ENCODE measurements at regions not wholly inside any gene's neighbourhood (a gene's known extent, or its start where the extent isn't known, plus 50 kb on each side); places are given as distances from the start of the nearest gene placed in this dataset.

GRCh38 chr18:2274613-2275012, 296.7 kb downstream of the METTL4 start:
- Histone ChIP-seq H3K36me3 (ENCODE audit: control insufficient read depth, low read depth, low read length) (no peaks in the 10 kb centered on the region), H3K27ac (ENCODE audit: low read length) (no peak overlapping the region), H3K9ac (ENCODE audit: low read length) (no peak overlapping the region), H3K4me1 (ENCODE audit: control insufficient read depth, low read depth, low read length) (no peaks in the 10 kb centered on the region), H3K4me3 (ENCODE audit: low read length) (no peak overlapping the region), H3K9me3 (ENCODE audit: control insufficient read depth, low read depth, low read length) (no peaks in the 10 kb centered on the region), H3K27me3 (ENCODE audit: control insufficient read depth, insufficient read depth, low read length) (no peaks in the 10 kb centered on the region)

GRCh38 chr18:2281086-2281485, 290.2 kb downstream of the METTL4 start:
- H3K4me3 ChIP-seq (ENCODE audit: low read length), result no peak overlapping the region
- no peaks in the 10 kb centered on the region for H3K36me3 ChIP-seq (ENCODE audit: control insufficient read depth, low read depth, low read length)
- no peaks in the 10 kb centered on the region for H3K9me3 ChIP-seq (ENCODE audit: control insufficient read depth, low read depth, low read length)
- H3K9ac ChIP-seq (ENCODE audit: low read length), result no peak overlapping the region
- no peak overlapping the region for H3K27ac ChIP-seq (ENCODE audit: low read length)
- H3K27me3 ChIP-seq (ENCODE audit: control insufficient read depth, insufficient read depth, low read length), result no peaks in the 10 kb centered on the region
- no peaks in the 10 kb centered on the region for H3K4me1 ChIP-seq (ENCODE audit: control insufficient read depth, low read depth, low read length)

GRCh38 chr18:2281523-2282199, 289.6 kb downstream of the METTL4 start:
- H3K27ac ChIP-seq (ENCODE audit: low read length), result no peak overlapping the region

GRCh38 chr18:2293109-2293839, 278.0 kb downstream of the METTL4 start:
- no peak overlapping the region for H3K9ac ChIP-seq (ENCODE audit: low read length)
- no peaks in the 10 kb centered on the region for H3K27me3 ChIP-seq (ENCODE audit: control insufficient read depth, insufficient read depth, low read length)
- no peaks in the 10 kb centered on the region for H3K4me1 ChIP-seq (ENCODE audit: control insufficient read depth, low read depth, low read length)
- no peak overlapping the region for H3K27ac ChIP-seq (ENCODE audit: low read length)
- no peaks in the 10 kb centered on the region for H3K9me3 ChIP-seq (ENCODE audit: control insufficient read depth, low read depth, low read length)
- H3K4me3 ChIP-seq (ENCODE audit: low read length), result no peak overlapping the region
- no peaks in the 10 kb centered on the region for H3K36me3 ChIP-seq (ENCODE audit: control insufficient read depth, low read depth, low read length)

More at GRCh38 chr18:2281523-2282199, 289.6 kb downstream of the METTL4 start:
- H3K36me3 ChIP-seq (ENCODE audit: control insufficient read depth, low read depth, low read length), result no peaks in the 10 kb centered on the region
- H3K4me1 ChIP-seq (ENCODE audit: control insufficient read depth, low read depth, low read length), result no peaks in the 10 kb centered on the region
- no peak overlapping the region for H3K4me3 ChIP-seq (ENCODE audit: low read length)
- no peaks in the 10 kb centered on the region for H3K9me3 ChIP-seq (ENCODE audit: control insufficient read depth, low read depth, low read length)
- H3K9ac ChIP-seq (ENCODE audit: low read length), result no peak overlapping the region
- H3K27me3 ChIP-seq (ENCODE audit: control insufficient read depth, insufficient read depth, low read length), result no peaks in the 10 kb centered on the region

- Histone ChIP-seq H3K4me1 (ENCODE audit: control insufficient read depth, low read depth, low read length) (no peaks in the 10 kb centered on the region), H3K27ac (ENCODE audit: low read length) (no peak overlapping the region), H3K27me3 (ENCODE audit: control insufficient read depth, insufficient read depth, low read length) (no peaks in the 10 kb centered on the region), H3K4me3 (ENCODE audit: low read length) (no peak overlapping the region), H3K9ac (ENCODE audit: low read length) (no peak overlapping the region), H3K9me3 (ENCODE audit: control insufficient read depth, low read depth, low read length) (no peaks in the 10 kb centered on the region), H3K36me3 (ENCODE audit: control insufficient read depth, low read depth, low read length) (no peaks in the 10 kb centered on the region)
Observed at GRCh38 chr18:2301316-2301715, 270.0 kb downstream of the METTL4 start.

- no peak overlapping the region for H3K4me3 ChIP-seq (ENCODE audit: low read length)
- H3K9me3 ChIP-seq (ENCODE audit: control insufficient read depth, low read depth, low read length), result no peaks in the 10 kb centered on the region
- no peaks in the 10 kb centered on the region for H3K36me3 ChIP-seq (ENCODE audit: control insufficient read depth, low read depth, low read length)
- H3K9ac ChIP-seq (ENCODE audit: low read length), result no peak overlapping the region
- no peaks in the 10 kb centered on the region for H3K27me3 ChIP-seq (ENCODE audit: control insufficient read depth, insufficient read depth, low read length)
- no peaks in the 10 kb centered on the region for H3K4me1 ChIP-seq (ENCODE audit: control insufficient read depth, low read depth, low read length)
- H3K27ac ChIP-seq (ENCODE audit: low read length), result no peak overlapping the region
Observed at GRCh38 chr18:2302012-2302411, 269.3 kb downstream of the METTL4 start.

- Histone ChIP-seq H3K36me3 (ENCODE audit: control insufficient read depth, low read depth, low read length) (no peaks in the 10 kb centered on the region), H3K27me3 (ENCODE audit: control insufficient read depth, insufficient read depth, low read length) (no peaks in the 10 kb centered on the region), H3K9me3 (ENCODE audit: control insufficient read depth, low read depth, low read length) (no peaks in the 10 kb centered on the region), H3K4me3 (ENCODE audit: low read length) (no peak overlapping the region), H3K4me1 (ENCODE audit: control insufficient read depth, low read depth, low read length) (no peaks in the 10 kb centered on the region), H3K27ac (ENCODE audit: low read length) (no peak overlapping the region), H3K9ac (ENCODE audit: low read length) (no peak overlapping the region)
Observed at GRCh38 chr18:2302628-2303516, 268.4 kb downstream of the METTL4 start.

GRCh38 chr18:2303517-2304238, 267.6 kb downstream of the METTL4 start:
- no peak overlapping the region for H3K4me3 ChIP-seq (ENCODE audit: low read length)

GRCh38 chr18:2304378-2305175, 266.7 kb downstream of the METTL4 start:
- Histone ChIP-seq H3K27ac (ENCODE audit: low read length) (no peak overlapping the region), H3K4me3 (ENCODE audit: low read length) (no peak overlapping the region), H3K4me1 (ENCODE audit: control insufficient read depth, low read depth, low read length) (no peaks in the 10 kb centered on the region), H3K36me3 (ENCODE audit: control insufficient read depth, low read depth, low read length) (no peaks in the 10 kb centered on the region), H3K9ac (ENCODE audit: low read length) (no peak overlapping the region), H3K27me3 (ENCODE audit: control insufficient read depth, insufficient read depth, low read length) (no peaks in the 10 kb centered on the region), H3K9me3 (ENCODE audit: control insufficient read depth, low read depth, low read length) (no peaks in the 10 kb centered on the region)

More at GRCh38 chr18:2303517-2304238, 267.6 kb downstream of the METTL4 start:
- H3K27me3 ChIP-seq (ENCODE audit: control insufficient read depth, insufficient read depth, low read length), result no peaks in the 10 kb centered on the region
- H3K36me3 ChIP-seq (ENCODE audit: control insufficient read depth, low read depth, low read length), result no peaks in the 10 kb centered on the region
- no peaks in the 10 kb centered on the region for H3K4me1 ChIP-seq (ENCODE audit: control insufficient read depth, low read depth, low read length)
- no peak overlapping the region for H3K9ac ChIP-seq (ENCODE audit: low read length)
- H3K9me3 ChIP-seq (ENCODE audit: control insufficient read depth, low read depth, low read length), result no peaks in the 10 kb centered on the region
- no peak overlapping the region for H3K27ac ChIP-seq (ENCODE audit: low read length)

- no peaks in the 10 kb centered on the region for H3K27me3 ChIP-seq (ENCODE audit: control insufficient read depth, insufficient read depth, low read length)
- H3K9me3 ChIP-seq (ENCODE audit: control insufficient read depth, low read depth, low read length), result no peaks in the 10 kb centered on the region
- H3K9ac ChIP-seq (ENCODE audit: low read length), result no peak overlapping the region
- no peaks in the 10 kb centered on the region for H3K36me3 ChIP-seq (ENCODE audit: control insufficient read depth, low read depth, low read length)
- H3K27ac ChIP-seq (ENCODE audit: low read length), result no peak overlapping the region
- H3K4me1 ChIP-seq (ENCODE audit: control insufficient read depth, low read depth, low read length), result no peaks in the 10 kb centered on the region
- H3K4me3 ChIP-seq (ENCODE audit: low read length), result no peak overlapping the region
Observed at GRCh38 chr18:2306606-2307005, 264.7 kb downstream of the METTL4 start.
